HG02642 (cell line): ENCODE measurements at regions not wholly inside any gene's neighbourhood (a gene's known extent, or its start where the extent isn't known, plus 50 kb on each side); places are given as distances from the start of the nearest gene placed in this dataset.
"Not testable (repeated sequence)": the region's sequence is repeated elsewhere in the genome, so short reads cannot be mapped to it uniquely, and the experiment has no call there.

Experiments
- ATAC-seq: cut with Tn5 transposase; IDR thresholded peaks from one replicate; pipeline ENCODE4 v1.9.1; 2021; ENCODE audit warnings: mild to moderate bottlenecking; ENCODE audit not compliant: unreplicated experiment, poor library complexity

DNA sequence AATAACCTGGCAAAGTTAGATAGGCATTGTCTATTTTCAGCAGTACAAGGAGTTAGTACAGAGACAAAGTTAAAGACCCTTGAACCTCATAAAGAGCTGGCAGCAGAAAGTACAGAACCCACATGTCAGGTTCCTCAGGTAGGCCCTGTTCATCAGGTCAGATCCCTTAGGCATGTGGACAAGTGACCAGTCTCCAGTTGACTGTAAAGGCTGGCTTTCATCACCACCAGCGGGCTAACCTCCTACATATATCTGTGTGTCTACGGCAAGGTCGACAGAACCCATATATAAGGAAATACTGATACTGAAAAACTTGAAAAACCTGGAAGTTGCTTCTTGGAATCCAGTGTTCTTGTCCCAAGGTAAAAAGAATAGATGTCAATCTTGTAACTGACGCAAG, 223.1 kb upstream of the SGK1 start:
- no peak for ATAC-seq

DNA sequence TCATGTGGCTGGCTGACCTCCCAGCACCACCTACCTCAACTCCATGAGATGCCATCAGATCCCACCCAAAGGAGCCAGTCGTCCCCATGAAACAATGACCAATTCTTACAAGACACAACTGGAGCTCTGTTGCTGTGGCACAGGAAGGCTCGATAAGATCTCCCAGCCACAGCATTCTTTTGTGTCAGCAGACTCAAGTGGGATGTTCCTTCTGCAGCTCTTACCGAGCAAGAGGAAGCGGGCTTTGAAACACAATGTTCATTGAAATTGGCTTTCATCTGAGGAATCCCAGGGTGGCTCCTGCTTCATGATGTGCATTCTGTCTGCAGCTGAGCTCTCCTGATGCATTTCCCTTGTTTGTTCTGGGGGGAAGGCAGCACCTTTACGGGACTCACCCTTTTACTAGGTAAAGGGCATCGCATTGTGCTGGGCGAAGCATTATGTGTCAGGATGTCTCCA, 222.0 kb upstream of the SGK1 start:
- no peak for ATAC-seq

DNA sequence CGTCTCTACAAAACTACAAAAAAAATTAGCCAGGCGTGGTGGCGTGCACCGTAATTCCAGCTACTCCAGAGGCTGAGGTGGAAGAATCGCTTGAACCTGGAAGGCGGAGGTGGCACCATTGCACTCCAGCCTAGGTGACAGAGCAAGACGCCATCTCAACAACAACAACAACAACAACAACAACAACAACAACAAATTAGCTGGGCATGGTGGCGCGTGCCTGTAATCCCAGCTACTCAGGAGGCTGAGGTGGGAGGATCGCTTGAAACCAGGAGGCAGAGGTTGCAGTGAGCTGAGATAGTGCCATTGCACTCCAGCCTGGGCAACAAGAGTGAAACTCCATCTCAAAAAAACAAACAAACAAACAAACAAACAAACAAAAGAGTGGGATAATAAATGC, 219.9 kb upstream of the SGK1 start:
- ATAC-seq: not testable (repeated sequence)

DNA sequence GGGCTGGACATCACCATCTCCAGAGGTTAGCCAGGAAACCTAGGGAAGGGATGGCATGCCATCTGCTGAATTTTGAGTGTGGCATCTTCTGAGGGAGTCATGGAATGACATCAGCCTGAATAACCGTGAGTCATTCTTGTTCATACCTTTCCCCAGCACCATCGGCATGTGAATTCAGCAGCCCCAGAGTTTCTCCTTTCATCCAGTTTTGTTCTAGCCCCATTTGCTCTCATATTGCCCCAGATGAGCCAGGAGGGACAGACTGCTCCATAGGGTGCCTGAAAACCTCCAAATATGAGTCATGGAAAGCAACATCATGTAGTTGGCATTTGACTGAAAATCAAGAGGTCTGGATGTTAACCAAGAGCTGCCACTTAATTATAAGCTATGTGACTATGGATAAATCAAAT, 219.2 kb upstream of the SGK1 start:
- no peak for ATAC-seq

DNA sequence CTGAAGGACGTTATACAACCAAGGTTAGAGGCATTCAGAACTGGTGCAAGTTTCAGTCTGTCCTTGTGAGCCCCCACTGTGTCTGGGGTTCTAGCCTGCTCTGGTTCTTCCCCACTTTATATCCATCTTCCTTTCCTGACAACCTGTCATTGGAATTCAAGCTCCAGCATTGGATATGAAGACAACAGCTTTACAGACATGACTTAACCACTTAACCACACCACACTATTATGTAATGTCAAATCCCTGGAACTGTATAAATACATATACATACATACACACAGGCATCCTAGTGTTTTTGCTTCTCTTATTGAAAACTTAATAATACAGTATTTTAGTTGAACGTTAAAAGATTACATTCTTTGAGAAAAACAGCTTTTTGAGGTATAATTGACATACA, 217.9 kb upstream of the SGK1 start:
- ATAC-seq: no peak

DNA sequence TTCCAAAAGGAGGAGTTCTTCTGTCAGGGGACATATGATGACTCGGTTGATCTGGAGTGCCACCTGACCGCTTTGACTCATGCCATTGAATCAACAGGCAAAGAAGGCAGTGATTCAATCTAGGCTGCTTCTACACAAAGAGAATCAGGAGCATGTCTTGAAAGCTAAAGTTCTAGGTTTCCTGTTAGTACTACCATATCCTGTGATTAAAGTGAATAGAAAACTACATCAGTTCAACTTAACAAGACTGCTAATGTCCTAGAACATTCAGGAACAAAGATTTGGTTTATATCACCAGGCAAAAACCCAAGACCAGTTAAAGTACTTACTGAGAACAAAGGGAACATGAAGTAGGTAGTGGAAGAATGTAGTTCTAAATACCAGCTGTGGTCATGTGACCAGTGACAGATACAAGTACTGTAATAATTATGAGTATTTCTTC, 216.8 kb upstream of the SGK1 start:
- ATAC-seq: no peak

DNA sequence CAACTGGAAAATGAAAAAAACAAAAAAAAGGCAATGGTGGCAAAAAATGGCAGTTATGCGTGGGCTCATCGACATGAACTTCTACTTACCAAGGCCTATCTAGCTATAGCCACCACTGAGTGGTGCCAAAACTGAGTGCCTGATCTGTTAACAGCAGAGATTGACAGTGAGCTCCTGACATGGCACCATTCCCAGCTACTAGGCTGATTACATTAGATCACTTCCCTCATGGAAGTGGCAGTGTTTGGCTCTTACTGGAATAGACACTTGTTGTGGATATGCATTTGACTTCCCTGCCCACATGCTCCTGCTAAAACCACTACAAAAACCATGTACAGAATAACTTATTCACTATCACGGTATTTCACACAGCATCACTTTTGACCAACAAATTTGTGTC, 216.1 kb upstream of the SGK1 start:
- ATAC-seq: no peak

DNA sequence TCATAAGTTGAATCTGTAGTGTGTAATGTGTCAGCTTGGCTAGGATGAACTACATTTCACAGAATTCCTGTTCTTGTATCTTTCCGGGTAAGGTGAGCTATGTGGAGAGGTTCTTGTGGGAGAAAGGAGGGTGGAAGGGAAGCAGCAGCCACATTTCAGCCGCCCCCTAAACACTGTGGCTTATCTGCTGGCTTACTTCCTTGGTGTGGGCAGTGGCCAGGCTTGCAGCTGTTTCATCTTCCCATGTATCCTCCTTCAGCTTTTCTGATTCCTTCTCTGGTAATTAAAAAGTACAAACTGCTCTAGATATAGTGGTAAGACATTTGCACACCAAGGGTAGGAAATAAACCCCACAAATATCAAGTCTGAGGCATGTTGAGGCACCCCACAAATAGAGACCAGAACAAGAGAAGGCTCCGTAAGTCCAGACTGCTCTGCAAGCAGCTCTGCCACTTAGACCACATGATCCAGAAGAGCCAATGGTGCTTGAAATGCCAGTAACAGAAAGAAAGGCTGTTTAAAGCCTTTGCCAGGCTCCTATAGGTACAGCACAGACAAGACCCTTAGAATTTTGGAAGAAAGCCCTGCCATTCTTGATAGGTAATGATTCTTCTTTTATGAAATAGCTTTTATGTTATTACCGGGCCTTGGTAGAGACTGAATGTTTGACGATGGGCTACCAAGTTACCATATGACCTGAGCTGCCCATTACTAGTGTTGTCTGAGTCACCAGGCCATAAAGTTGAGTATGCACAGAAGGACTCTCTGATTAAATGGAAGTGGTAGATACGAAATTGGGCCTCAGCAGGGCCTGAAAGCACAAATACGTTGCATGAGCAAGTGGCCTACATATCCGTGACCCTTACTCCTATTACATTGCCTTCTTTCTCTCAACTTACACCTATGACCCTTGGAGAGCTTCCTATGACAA, 215.0 kb upstream of the SGK1 start:
- ATAC-seq: no peak

DNA sequence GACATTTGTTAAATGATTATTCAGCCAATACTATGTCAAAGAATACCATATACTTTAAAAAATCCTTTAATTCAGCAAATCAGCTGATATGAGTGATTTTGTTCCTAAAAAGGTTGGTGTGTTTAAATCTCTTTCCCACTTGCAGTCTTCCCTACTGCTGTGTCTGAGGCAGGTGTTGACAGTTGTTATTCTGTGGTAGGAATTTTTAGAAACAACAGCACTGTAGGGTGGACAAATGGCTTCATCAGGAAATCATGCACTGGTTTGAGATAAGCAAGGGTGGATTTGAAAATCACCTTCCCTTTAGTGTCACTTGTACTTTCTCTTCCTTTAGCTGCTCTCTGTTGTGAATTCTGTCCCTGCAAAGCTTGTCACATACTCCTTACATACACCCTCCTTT, 213.7 kb upstream of the SGK1 start:
- no peak for ATAC-seq

DNA sequence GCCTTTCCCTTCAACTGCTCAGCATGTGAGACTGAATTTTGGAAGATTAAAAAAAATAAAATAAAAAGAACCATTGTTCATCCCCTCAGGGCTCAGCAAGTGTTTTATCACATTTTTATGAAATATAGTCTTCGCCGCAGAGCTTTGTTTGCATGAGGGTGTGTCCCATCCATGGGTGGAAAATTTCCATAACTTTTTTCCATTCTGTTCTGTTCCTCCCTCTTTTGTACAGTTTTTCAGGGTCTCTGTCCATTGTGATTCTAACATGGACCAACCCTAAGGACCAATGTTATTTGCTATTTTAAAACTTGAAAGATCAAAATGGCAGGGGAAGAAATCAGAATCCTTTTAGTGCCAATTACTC, 213.3 kb upstream of the SGK1 start:
- ATAC-seq: no peak

DNA sequence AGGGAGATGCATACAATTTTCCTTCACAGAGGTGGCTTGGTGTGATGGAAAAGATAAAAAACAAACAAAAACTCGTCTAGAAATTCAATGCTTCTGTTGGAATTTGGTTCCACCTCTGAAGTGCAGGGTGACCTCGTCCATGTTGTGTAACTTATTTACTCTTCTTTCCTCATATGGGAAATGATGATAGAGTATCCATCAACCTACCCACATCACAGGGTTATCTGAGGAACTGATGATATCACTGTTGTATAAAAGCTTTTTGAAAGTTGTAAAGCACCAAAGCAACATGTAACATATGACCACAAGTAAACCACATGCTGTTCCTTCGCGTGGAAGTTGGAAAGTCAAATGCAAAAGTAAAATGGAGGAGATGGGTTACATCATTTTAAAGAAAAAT, 212.0 kb upstream of the SGK1 start:
- no peak for ATAC-seq

DNA sequence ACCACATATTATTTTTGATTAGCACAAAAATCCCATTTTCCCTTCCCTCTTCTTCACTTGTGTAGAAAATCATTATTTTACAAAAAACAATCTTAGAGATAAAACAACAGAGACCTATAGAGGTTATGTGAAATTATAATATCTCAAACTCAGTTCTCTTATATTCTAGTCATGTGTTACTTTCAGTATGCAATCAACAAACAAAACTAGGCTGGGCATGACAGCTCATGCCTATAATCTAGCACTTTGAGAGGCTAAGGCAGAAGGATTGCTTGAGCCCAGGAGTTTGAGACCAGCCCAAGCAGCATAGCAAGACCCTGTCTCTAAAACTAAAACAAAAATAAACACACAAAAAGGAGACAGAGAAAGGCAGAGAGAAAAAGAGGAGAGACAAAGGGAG, 211.4 kb upstream of the SGK1 start:
- no peak for ATAC-seq

DNA sequence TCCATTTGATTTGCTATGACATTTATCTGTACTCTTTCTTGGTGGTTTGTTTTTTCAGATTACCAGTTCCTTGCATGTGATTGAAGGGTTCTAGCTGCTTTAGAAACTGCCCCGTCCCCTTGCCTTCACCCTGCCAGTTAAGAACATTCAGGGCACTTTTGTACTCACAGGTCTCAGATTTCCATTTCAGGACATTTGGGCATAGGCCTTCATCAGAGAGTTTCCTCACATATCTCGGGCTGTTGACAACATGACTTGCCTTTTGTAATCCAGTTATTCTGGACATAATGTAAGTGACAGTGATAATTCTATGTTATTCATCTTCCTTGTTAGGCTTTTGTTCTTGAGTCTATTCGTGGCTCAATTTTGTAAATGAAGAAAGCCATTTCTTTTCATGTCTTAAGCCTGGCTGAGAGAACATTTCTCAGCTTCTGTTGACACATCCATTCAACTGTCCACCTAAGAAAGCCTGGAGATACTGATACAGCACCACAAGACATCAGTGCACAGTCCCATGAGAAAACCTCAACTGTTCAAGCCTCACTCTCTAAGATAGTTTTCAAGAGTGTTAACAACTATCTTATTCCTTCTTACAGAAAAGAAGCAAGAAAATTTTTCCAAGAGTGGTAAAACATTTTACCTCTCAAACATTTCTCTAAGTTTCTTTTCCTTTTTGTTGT, 209.3 kb upstream of the SGK1 start:
- ATAC-seq: no peak

DNA sequence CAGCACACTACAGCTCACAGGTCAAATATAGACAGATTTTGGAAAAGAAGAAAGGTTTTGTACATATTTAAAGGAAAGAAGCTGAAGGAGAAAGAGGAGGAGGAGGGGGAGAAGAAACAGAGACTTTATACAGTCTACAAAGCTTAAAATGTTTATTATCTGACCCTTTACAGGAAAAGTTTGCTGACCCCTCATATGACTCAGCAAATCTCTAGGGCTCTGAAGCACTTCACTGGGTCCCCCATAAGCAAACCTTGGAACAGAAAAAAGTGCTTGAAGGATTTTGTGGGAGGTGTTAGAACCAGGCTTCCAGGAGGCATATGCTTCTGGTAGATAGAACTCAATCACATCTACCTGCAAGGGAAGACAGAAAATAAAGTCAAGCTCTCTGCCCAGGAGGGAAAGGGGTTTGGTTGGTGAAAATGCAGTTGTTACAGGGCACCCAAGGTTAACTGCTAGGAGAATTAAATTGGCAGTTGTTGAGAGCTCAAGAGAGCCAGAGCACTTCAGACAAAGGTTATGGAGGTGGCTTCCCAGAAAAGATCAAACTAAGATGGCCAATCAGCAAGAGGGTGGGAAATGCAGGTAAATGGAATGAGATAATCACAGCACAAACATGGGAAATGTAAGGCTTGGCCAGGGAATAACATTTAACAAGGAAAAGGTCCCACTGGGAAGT, 207.4 kb upstream of the SGK1 start:
- no peak for ATAC-seq

DNA sequence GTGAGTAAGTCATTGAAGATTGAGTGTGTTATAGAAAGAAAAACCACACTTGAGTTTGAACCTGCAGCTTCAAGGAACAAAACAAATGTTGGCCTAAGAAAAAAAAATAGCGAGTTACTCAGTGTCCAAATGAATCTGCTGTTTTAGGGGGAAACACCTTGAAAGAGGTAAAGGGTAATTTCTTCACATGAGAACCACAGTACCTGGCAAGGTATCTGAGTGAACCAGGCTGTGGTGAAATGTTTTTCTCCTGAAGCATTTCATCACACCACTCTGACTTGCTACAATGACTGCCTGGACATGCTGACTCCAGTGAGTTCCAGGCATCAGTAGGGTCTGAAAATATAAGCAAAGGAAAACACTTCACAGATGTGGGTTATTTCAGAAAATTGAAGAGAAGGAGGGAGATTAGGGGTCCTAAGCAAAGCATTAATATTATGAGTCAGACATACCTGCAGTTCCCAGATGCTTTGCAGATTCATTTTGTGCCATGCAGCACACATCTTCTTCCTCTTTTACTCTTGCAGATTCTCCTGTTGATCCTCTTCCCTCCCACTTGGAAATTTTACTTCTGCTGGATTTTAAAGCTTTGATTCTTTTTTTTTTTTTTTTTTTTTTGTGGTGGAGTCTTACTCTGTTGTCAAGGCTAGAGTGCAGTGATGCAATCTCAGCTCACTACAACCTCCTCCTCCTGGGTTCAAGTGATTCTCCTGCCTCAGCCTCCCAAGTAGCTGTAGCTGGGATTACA, 206.2 kb upstream of the SGK1 start:
- ATAC-seq: no peak

DNA sequence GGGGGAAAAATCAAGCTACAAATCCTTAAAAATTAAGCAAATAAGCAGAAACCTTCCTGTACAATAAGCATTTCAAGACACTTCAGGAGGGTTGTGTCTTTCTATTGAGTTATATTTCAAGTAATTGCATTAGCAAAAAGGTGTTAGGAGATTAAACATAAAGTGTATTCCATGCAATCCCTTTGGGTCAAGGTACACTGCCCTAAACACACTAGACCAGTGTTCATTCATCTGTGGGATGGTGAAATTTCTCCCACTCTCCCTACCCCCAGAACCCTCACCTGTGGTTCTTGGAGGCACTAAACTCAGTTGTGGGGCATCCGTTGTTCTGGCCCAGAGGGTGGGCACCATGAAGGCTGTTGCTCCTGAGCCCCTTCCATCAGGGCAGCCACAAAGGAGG, 205.1 kb upstream of the SGK1 start:
- no peak for ATAC-seq

DNA sequence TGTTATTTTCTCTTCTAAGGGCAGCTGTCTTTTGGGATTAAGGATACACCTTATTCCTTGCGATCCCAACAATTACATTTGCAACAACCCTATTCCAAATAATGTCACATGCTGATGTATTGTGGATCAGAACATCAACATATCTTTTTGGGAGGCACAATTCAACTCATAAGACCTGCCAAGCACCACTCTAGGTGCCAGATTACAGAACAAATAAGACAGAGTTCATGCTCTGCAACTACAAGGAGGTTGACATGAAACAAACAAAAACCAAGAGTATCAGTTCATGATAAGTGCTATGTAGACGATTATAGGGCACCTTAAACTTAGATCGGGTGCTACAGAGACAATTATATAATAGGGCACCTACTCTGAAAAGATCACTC, 203.2 kb upstream of the SGK1 start:
- ATAC-seq: no peak

DNA sequence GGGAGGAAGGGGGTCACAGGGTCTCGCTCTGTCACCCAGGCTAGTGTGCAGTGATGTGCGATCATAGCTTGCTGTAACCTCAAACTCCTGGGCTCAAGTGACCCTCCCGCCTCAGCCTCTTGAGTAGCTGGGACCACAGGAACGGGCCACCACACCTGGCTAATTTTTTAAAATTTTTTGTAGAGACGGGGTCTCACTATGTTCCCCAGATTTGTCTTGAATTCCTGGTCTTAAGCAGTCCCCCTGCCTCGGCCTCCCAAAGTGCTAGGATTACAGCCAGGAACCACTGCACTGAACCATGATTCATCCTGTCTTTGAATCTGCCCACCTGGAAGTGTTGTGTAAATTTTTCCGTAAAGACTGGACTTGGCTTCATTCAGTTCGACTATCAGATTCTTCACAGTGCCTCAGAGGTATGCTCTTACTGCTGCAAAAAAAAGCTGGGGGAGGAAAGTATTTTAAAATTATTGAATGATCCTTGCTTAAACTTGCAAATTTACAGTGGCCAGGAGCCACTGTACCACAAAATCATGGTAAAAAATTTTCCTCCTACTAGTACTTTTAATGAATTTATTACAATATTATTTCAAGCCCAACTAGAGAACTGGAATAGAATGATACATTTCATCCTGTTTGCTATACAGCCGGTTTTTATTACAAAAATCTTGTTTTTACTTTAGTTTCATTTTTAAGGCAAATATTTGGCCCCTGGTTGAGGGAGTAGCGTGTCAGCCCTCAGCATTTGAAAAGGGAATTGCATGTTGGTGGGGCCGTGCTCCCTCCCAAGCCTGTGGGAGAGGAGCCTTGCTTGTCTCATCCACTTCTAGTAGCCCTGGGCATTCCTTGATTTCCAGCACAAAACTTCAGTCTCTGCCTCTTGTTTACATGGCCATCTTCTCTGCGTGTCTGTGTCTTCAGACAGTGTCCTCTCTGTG, 202.5 kb upstream of the SGK1 start:
- no peak for ATAC-seq

DNA sequence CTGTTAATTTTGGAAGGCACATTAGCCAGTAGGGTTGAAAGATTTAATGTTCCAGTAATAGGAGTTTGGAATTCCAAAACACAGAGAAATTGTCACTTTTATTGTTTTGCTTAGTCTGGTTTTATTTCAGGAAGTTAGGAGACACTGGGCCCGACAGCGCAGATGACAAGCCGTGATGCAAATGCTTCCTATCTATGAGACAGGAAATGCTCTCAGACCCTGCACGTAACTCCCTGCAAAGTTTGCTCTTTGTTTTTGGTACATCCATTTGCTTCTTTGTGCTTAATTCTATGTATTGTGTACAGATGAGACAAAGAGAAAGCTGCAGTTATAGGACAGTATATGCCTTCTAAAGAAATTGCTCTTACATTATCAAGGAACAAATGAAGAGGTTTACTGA, 201.6 kb upstream of the SGK1 start:
- ATAC-seq: peak; percentile 61
